Epithelial cell of esophagus (primary cell): ENCODE measurements at regions not wholly inside any gene's neighbourhood (a gene's known extent, or its start where the extent isn't known, plus 50 kb on each side); places are given as distances from the start of the nearest gene placed in this dataset.
"Not testable (repeated sequence)": the region's sequence is repeated elsewhere in the genome, so short reads cannot be mapped to it uniquely, and the experiment has no call there.

Source experiments
- DNase-seq: peaks from one replicate; pipeline ENCODE4 v3.0.0; 2010; ENCODE audit warnings: low read depth
- H3K4me3 ChIP-seq: 2 replicates; pipeline ENCODE4 v1.5.1; 2011; ENCODE audit warnings: mild to moderate bottlenecking, low read length, control low read depth
- CTCF ChIP-seq: IDR thresholded peaks from 2 replicates; pipeline ENCODE4 v1.5.1; 2011; ENCODE audit warnings: low read depth, mild to moderate bottlenecking, low read length, control low read depth, inconsistent platforms; ENCODE audit not compliant: insufficient read depth; ENCODE audit errors: missing control alignments

- DNase-seq, result no peak
- no peak for TF ChIP-seq CTCF
- H3K4me3 ChIP-seq, result no peak overlapping the region
These were observed 295.3 kb upstream of the TNC start for GRCh38 chr9:115413304-115413703.

GRCh38 chr9:115413766-115414382 lies 295.9 kb upstream of the TNC start:
- no peak overlapping the region for H3K4me3 ChIP-seq
- DNase-seq, result no peak
- TF ChIP-seq CTCF, result no peak

GRCh38 chr9:115414561-115414960 lies 296.6 kb upstream of the TNC start:
- DNase-seq, result no peak
- no peak for TF ChIP-seq CTCF
- no peak overlapping the region for H3K4me3 ChIP-seq

- TF ChIP-seq CTCF, result no peak
- no peak overlapping the region for H3K4me3 ChIP-seq
- no peak for DNase-seq
These were observed 297.5 kb upstream of the TNC start for GRCh38 chr9:115415450-115415849.

GRCh38 chr9:115416299-115416698 lies 298.3 kb upstream of the TNC start:
- TF ChIP-seq CTCF, result no peak
- no peak for DNase-seq
- H3K4me3 ChIP-seq, result no peak overlapping the region

GRCh38 chr9:115418181-115418580 lies 300.2 kb upstream of the TNC start:
- H3K4me3 ChIP-seq, DNase-seq: not testable (repeated sequence)

GRCh38 chr9:115422932-115423440 lies 305.0 kb upstream of the TNC start:
- no peak overlapping the region for H3K4me3 ChIP-seq
- no peak for DNase-seq
- no peak for TF ChIP-seq CTCF
